ENCODE measurements at regions not wholly inside any gene's neighbourhood (a gene's known extent, or its start where the extent isn't known, plus 50 kb on each side); places are given as distances from the start of the nearest gene placed in this dataset.

DNA sequence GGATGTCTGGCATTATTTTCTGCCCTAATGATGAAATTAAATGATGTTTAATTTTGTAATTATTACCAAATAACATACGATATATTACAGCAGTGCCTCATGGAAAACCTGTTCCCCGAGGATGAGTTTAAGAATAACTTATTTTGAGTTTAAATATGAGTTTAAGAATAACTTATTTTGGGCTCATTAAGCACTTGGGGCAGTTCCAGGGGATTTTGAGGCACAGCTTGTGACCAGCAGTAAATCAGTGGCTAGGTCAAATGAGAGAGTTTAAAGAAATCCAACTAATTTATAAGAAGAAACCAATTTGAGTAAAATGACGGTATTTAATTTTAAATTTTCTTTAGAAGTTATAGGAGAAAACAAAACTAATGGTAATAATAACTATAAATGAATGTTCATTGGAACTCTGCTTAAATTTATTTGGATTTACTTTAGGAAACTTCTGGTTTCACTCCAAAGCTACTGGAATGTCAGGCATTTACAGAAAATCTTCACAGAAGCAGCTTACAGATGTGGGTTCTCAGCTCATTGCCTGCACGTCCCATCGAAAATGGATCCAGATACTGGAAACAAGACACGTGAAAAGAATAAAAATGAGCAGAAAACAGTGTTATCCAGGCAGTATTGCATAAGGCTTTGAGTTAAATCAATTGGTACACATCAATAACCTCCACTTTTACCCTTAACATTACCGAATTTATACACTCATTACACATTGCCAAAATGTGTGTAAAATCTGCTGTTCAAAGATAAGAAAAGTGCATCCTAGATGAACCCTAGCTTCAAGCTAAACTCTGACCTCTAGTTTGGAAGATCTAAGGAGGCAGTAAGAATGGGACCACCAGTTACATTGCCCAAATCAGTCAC, 784.5 kb upstream of the IGFBP3 start:
- TF ChIP-seq EGR1 (IDR thresholded peaks at IDR 0.05; ENCODE audit: low read depth in 2 of 2) (no peak), MAX (IDR thresholded peaks at IDR 0.05) (no peak), TAF1 (conservative IDR thresholded peaks at IDR 0.05) (no peak), YY1 (IDR thresholded peaks at IDR 0.05) (no peak), GABPA (IDR thresholded peaks at IDR 0.05 in 1 of 2, conservative IDR thresholded peaks at IDR 0.05 in 1 of 2) (no peak)
- TF ChIP-seq, protein P1, sequence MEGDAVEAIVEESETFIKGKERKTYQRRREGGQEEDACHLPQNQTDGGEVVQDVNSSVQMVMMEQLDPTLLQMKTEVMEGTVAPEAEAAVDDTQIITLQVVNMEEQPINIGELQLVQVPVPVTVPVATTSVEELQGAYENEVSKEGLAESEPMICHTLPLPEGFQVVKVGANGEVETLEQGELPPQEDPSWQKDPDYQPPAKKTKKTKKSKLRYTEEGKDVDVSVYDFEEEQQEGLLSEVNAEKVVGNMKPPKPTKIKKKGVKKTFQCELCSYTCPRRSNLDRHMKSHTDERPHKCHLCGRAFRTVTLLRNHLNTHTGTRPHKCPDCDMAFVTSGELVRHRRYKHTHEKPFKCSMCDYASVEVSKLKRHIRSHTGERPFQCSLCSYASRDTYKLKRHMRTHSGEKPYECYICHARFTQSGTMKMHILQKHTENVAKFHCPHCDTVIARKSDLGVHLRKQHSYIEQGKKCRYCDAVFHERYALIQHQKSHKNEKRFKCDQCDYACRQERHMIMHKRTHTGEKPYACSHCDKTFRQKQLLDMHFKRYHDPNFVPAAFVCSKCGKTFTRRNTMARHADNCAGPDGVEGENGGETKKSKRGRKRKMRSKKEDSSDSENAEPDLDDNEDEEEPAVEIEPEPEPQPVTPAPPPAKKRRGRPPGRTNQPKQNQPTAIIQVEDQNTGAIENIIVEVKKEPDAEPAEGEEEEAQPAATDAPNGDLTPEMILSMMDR (IDR thresholded peaks at IDR 0.05; ENCODE audit: low read depth, low read length, missing input control): no peak

Data from liver (tissue), 3 donors.